Ovary (tissue), 7 donors: ENCODE measurements at regions not wholly inside any gene's neighbourhood (a gene's known extent, or its start where the extent isn't known, plus 50 kb on each side); places are given as distances from the start of the nearest gene placed in this dataset. TPM values are rescaled to one million over a fixed set of nuclear protein-coding genes. Genes with fewer than 3 reads are reported as not detected.

Source experiments
- DNase-seq, 5 donors: peaks; one replicate each; pipeline ENCODE4 v3.0.0-alpha.2; 2019 to 2020
- H3K27ac ChIP-seq, 2 donors: fragments of 200-600 bp; one replicate each; pipeline versions ENCODE4 v1.5.1 to v1.8.0; 2019 to 2022
- H3K27me3 ChIP-seq: fragments of 200-600 bp; one replicate; pipeline ENCODE4 v1.8.0; 2022
- H3K36me3 ChIP-seq: fragments of 200-600 bp; sonication (generic); one replicate; pipeline ENCODE4 v1.5.1; 2019
- H3K4me1 ChIP-seq: one replicate; pipeline ENCODE4 v1.8.1; 2013; ENCODE audit warnings: mild to moderate bottlenecking, moderate library complexity; ENCODE audit not compliant: insufficient read depth
- H3K4me3 ChIP-seq: fragments of 200-600 bp; sonication (generic); one replicate; pipeline ENCODE4 v1.5.1; 2017
- H3K9me3 ChIP-seq, 2 donors: fragments of 200-600 bp in 1 of 2; sonication (generic) in 1 of 2; one replicate each; pipeline versions ENCODE4 v1.5.1 to v1.8.1; 2013 to 2019; ENCODE audit warnings: mild to moderate bottlenecking in 1 of 2, moderate library complexity in 1 of 2
- EP300 ChIP-seq: sonication (generic); formaldehyde crosslinking; IDR thresholded peaks from one replicate; pipeline ENCODE4 v1.6.1; 2017; ENCODE audit warnings: antibody characterized with exemption
- POLR2A ChIP-seq: fragments of 450-650 bp; IDR thresholded peaks from one replicate; pipeline ENCODE4 v1.6.1; 2017; ENCODE audit warnings: antibody characterized with exemption, mild to moderate bottlenecking, moderate library complexity
- WGBS, 3 donors: extraction: QIAGEN DNeasy Blood & Tissue Kit in 1 of 3; methylation state at CpG; one replicate each; pipeline versions ENCODE4 v1.1.5 to v1.1.7; 2013 to 2017; 5-methylcytosine and 5-hydroxymethylcytosine counted together
- intact Hi-C, 4 donors: fragments of 100-400 bp; cut with DNase I; formaldehyde crosslinking; loops; one replicate each; pipeline versions ENCODE4 v1.11.0 to v1.15.1; 2022 to 2023
- small RNA-seq: library from RNA; depleted of rRNA; stranded (forward); fragments of <200 nt; gene quantifications from one replicate; pipeline ENCODE3, GENCODE V24; 2016
- TF ChIP-seq, protein P1 (sequence below), 3 donors: fragments of 450-650 bp in 2 of 3; fragments of 200-600 bp in 1 of 3; IDR thresholded peaks; one replicate each; pipeline versions ENCODE4 v1.5.1 to v1.8.0; 2016 to 2022; ENCODE audit warnings: antibody characterized with exemption in 3 of 3, mild to moderate bottlenecking in 1 of 3
- donor health status: DM: no; HTN: no; CAD: no; lungs with moderate emphysema.
- donor health status: DM: no; HTN: no; CAD: no.
- donor health status: Bipolar disorder and iron deficiency.
- donor health status: DM: no; HTN: no; CAD: no.
- donor health status: DM: yes; HTN: yes; CAD: no.

DNA sequence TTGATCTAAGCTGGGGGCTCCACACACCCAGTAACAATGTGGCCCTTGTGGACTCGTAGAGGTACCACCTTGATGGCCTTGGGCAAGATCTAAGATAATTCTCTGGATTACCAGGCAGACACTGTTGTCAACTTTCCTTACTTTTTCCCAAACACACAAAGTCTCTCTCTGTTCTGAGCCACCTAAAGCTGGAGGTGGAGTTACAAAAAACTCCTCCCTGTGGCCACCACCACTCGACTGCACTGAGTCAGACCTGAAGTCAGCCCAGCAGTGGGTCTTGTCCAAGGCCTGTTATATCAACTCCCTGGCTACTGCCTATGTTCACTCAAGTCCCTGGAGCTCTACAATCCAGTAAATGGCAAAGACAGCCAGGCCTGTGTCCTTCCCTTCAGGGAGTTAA is 70.1 kb upstream of the TECRL start:
- TF ChIP-seq, protein P1, sequence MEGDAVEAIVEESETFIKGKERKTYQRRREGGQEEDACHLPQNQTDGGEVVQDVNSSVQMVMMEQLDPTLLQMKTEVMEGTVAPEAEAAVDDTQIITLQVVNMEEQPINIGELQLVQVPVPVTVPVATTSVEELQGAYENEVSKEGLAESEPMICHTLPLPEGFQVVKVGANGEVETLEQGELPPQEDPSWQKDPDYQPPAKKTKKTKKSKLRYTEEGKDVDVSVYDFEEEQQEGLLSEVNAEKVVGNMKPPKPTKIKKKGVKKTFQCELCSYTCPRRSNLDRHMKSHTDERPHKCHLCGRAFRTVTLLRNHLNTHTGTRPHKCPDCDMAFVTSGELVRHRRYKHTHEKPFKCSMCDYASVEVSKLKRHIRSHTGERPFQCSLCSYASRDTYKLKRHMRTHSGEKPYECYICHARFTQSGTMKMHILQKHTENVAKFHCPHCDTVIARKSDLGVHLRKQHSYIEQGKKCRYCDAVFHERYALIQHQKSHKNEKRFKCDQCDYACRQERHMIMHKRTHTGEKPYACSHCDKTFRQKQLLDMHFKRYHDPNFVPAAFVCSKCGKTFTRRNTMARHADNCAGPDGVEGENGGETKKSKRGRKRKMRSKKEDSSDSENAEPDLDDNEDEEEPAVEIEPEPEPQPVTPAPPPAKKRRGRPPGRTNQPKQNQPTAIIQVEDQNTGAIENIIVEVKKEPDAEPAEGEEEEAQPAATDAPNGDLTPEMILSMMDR (IDR thresholded peaks at IDR 0.05) = no peak
- no peak for TF ChIP-seq POLR2A
- TF ChIP-seq EP300 = no peak
- Histone ChIP-seq H3K36me3 (no peaks in the 10 kb centered on the region), H3K4me1 (no peaks in the 10 kb centered on the region), H3K27ac (no peak overlapping the region), H3K4me3 (no peak overlapping the region), H3K9me3 (no peaks in the 10 kb centered on the region), H3K27me3 (no peaks in the 10 kb centered on the region)
- intact Hi-C loops = no loop called here
- no peak for DNase-seq
- 82 to 93% (median 90%) methylated on average over 2 of the region's 2 CpGs for WGBS, 3 donors

DNA sequence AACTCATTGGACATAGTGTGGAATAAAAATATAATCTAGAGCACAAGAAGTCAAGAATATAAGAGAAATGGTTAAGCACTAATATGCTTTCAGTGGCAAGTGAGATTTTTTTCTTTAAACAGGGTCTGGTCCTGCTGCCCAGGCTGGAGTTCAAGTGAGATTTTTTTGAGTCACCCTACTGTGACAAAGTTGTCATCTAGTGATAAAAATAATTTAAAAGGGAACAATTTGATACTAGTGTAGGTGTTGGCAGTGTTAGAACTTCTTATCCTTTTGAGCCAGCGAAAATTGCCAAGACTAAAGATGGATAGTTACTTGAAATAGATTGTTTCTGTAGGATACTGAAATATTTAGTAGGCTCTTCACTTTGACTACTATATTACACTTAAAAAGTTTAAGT is 67.9 kb upstream of the TECRL start:
- intact Hi-C loops = no loop called here
- no peak for TF ChIP-seq POLR2A

DNA sequence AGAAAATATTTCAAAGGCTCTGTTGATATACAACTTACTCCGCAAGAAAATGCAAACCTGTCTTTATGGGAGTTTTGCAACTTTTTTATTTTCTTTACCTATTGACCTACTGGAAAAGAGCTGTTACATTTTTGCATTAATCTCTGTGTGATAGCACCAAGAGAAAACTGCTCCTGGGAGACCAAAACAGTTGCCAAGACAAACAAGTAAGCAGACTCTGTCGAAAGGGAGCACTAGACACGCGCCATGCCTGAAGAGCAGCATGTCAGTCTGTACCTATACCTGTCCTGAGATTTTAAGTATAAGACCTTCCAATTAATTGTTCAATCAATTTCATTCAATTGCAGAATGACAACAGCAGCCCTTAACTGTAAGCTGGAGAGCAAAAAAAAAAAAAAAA is 56.0 kb upstream of the TECRL start:
- no peaks in the 10 kb centered on the region for H3K27me3 ChIP-seq
- no peaks in the 10 kb centered on the region for H3K36me3 ChIP-seq
- H3K27ac ChIP-seq = no peak overlapping the region
- H3K4me3 ChIP-seq = no peak overlapping the region
- no peaks in the 10 kb centered on the region for H3K9me3 ChIP-seq
- TF ChIP-seq POLR2A = no peak
- TF ChIP-seq EP300 = no peak
- TF ChIP-seq, protein P1 (IDR thresholded peaks at IDR 0.05) = no peak
- H3K4me1 ChIP-seq = peaks cover 2% of the 10 kb centered on the region
- intact Hi-C loops = no loop called here
- 13 to 29% (median 15%) methylated on average over 4 of the region's 4 CpGs for WGBS, 3 donors
- DNase-seq = no peak

More for the DNA sequence above, 67.9 kb upstream of the TECRL start:
- no peaks in the 10 kb centered on the region for H3K36me3 ChIP-seq
- no peak overlapping the region for H3K27ac ChIP-seq
- no peaks in the 10 kb centered on the region for H3K27me3 ChIP-seq
- DNase-seq = no peak
- no peaks in the 10 kb centered on the region for H3K4me1 ChIP-seq
- WGBS, 3 donors = 85 to 88% (median 87%) methylated on average over 1 of the region's 1 CpG
- no peaks in the 10 kb centered on the region for H3K9me3 ChIP-seq
- H3K4me3 ChIP-seq = no peak overlapping the region

DNA sequence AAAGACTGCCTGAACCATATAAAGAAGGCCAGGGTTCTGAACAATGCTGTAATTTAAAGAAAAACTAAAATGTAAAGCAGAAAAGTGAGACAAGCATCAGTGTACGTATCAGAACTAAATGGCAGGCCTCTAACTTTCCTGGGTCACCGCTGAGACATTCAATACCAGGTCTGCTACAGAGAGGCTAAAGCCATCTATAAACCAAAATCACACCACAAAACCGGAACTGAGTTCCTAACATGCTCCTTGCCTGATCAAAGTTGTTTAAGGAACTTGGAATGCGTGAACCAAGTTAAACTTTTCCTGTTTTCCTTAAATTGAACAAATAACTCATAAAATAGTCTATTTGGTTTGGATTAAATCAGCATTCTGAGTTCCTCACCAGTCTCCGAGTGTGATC is 55.3 kb upstream of the TECRL start:
- H3K9me3 ChIP-seq = no peaks in the 10 kb centered on the region
- 20 to 33% (median 21%) methylated on average over 5 of the region's 5 CpGs for WGBS, 3 donors
- no peak for TF ChIP-seq POLR2A
- H3K4me3 ChIP-seq = no peak overlapping the region
- peaks cover 2% of the 10 kb centered on the region for H3K4me1 ChIP-seq
- no peaks in the 10 kb centered on the region for H3K36me3 ChIP-seq
- intact Hi-C loops = no loop called here
- no peak for DNase-seq
- H3K27me3 ChIP-seq = no peaks in the 10 kb centered on the region
- H3K27ac ChIP-seq = no peak overlapping the region

Small RNA genes in the stretch of these regions (small RNA-seq; reads per million reads assigned to genes)
- not detected for gene MTCO3P27
- gene MTND4LP31 = not detected
